ENCODE measurements at regions not wholly inside any gene's neighbourhood (a gene's known extent, or its start where the extent isn't known, plus 50 kb on each side); places are given as distances from the start of the nearest gene placed in this dataset.

DNA sequence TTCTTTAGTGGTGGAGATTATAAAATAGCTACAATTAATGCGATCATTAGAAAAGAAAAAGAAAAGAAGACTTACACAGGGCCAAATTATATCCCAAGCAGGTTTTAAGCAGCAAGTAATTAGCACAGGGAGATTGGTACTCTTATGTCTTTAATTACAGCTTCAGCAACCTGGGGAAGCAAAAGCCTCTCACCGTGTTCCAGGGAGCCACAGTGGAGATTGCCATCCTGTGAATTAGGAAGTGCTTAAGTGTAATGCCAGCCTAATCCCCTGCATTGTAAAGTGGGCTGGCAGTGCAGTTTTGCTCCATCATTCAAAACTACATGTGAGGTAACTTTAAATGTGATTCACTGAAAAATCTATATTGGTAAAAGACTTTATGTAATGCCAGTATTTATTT lies 533.5 kb upstream of the COBL start (continued):
- no peak for TF ChIP-seq TCF12 (IDR thresholded peaks at IDR 0.05; ENCODE audit: low read depth, low read length)
- no peak for TF ChIP-seq NANOG (IDR thresholded peaks at IDR 0.05; ENCODE audit: insufficient read depth, low read depth, low read length, poor library complexity, severe bottlenecking)
- TF ChIP-seq POLR2A (IDR thresholded peaks at IDR 0.05; ENCODE audit: control extremely low read depth in 1 of 2, low read depth in 2 of 2, low read length in 2 of 2), result no peak
- TF ChIP-seq SIRT6 (IDR thresholded peaks at IDR 0.05; ENCODE audit: low read length), result no peak

Measured in H1 (cell line).